ENCODE measurements at regions not wholly inside any gene's neighbourhood (a gene's known extent, or its start where the extent isn't known, plus 50 kb on each side); places are given as distances from the start of the nearest gene placed in this dataset.

- in situ Hi-C loops (cut with MboI; ENCODE audit: low pct_ligation_motif_present in 1 of 4, low pct_unique_long_range_greater_than_20kb in 1 of 4, low sequenced_read_pairs in 3 of 4), result no loop called here
- TF ChIP-seq POLR2A (IDR thresholded peaks at IDR 0.05) (no peak), CTCF (IDR thresholded peaks at IDR 0.05) (no peak), POLR2AphosphoS5 (IDR thresholded peaks at IDR 0.05) (no peak), EP300 (IDR thresholded peaks at IDR 0.05; ENCODE audit: low read depth) (no peak)
These were observed 314.8 kb upstream of the TBX3 start for GRCh38 chr12:114998750-114999128.

GRCh38 chr12:114998118-114998749 is 314.3 kb upstream of the TBX3 start:
- no peaks in the 10 kb centered on the region for H3K36me3 ChIP-seq
- in situ Hi-C loops (cut with MboI; ENCODE audit: low pct_ligation_motif_present in 1 of 4, low pct_unique_long_range_greater_than_20kb in 1 of 4, low sequenced_read_pairs in 3 of 4), result no loop called here
- H3K9me3 ChIP-seq, result no peaks in the 10 kb centered on the region
- no peak for DNase-seq
- no peak for TF ChIP-seq EP300 (IDR thresholded peaks at IDR 0.05; ENCODE audit: low read depth)
- no peak for TF ChIP-seq POLR2AphosphoS5 (IDR thresholded peaks at IDR 0.05)
- TF ChIP-seq POLR2A (IDR thresholded peaks at IDR 0.05), result no peak
- no peak for TF ChIP-seq CTCF (IDR thresholded peaks at IDR 0.05)
- no peaks in the 10 kb centered on the region for H3K27me3 ChIP-seq
- peaks cover 0 to 6% (median 0%) of the 10 kb centered on the region in 4 donors for H3K4me1 ChIP-seq
- H3K4me3 ChIP-seq, result no peak overlapping the region
- intact Hi-C loops (cut with DNase I; ENCODE audit: low total_unique reads), result no loop called here
- no peak overlapping the region for H3K27ac ChIP-seq
- WGBS, 2 donors (ENCODE audit: low coverage in 1 of 2), result 53% methylated on average over 2 of the region's 2 CpGs; no CpG with 5 or more reads in 1 of the 2 donors

More at GRCh38 chr12:114998750-114999128, 314.8 kb upstream of the TBX3 start:
- Histone ChIP-seq H3K27me3 (no peaks in the 10 kb centered on the region), H3K4me1 (peaks cover 0 to under 1% (median 0%) of the 10 kb centered on the region in 4 donors), H3K36me3 (no peaks in the 10 kb centered on the region), H3K4me3 (no peak overlapping the region), H3K27ac (no peak overlapping the region), H3K9me3 (no peaks in the 10 kb centered on the region)
- 42 to 50% methylated on average over 3 of the region's 3 CpGs for WGBS, 2 donors (ENCODE audit: low coverage in 1 of 2)
- intact Hi-C loops (cut with DNase I; ENCODE audit: low total_unique reads), result no loop called here
- DNase-seq, result no peak

GRCh38 chr12:114996382-114996781 is 312.4 kb upstream of the TBX3 start:
- no peaks in the 10 kb centered on the region for H3K9me3 ChIP-seq
- H3K27me3 ChIP-seq, result no peaks in the 10 kb centered on the region
- intact Hi-C loops (cut with DNase I; ENCODE audit: low total_unique reads) (no loop called here), in situ Hi-C loops (cut with MboI; ENCODE audit: low pct_ligation_motif_present in 1 of 4, low pct_unique_long_range_greater_than_20kb in 1 of 4, low sequenced_read_pairs in 3 of 4) (no loop called here)
- H3K4me3 ChIP-seq, result no peak overlapping the region
- no peak for DNase-seq
- H3K27ac ChIP-seq, result no peak overlapping the region
- TF ChIP-seq CTCF (IDR thresholded peaks at IDR 0.05) (no peak), EP300 (IDR thresholded peaks at IDR 0.05; ENCODE audit: low read depth) (no peak), POLR2AphosphoS5 (IDR thresholded peaks at IDR 0.05) (no peak), POLR2A (IDR thresholded peaks at IDR 0.05) (no peak)
- peaks cover 0 to 8% (median 0%) of the 10 kb centered on the region in 4 donors for H3K4me1 ChIP-seq
- H3K36me3 ChIP-seq, result no peaks in the 10 kb centered on the region
- WGBS, 2 donors (ENCODE audit: low coverage in 1 of 2), result 82% methylated on average over 5 of the region's 5 CpGs; no CpG with 5 or more reads in 1 of the 2 donors

- Histone ChIP-seq H3K4me1 (peaks cover 0 to 8% (median 0%) of the 10 kb centered on the region in 4 donors), H3K4me3 (no peak overlapping the region), H3K27ac (no peak overlapping the region), H3K36me3 (no peaks in the 10 kb centered on the region), H3K9me3 (no peaks in the 10 kb centered on the region), H3K27me3 (no peaks in the 10 kb centered on the region)
- DNase-seq, result no peak
- intact Hi-C loops (cut with DNase I; ENCODE audit: low total_unique reads), result no loop called here
- in situ Hi-C loops (cut with MboI; ENCODE audit: low pct_ligation_motif_present in 1 of 4, low pct_unique_long_range_greater_than_20kb in 1 of 4, low sequenced_read_pairs in 3 of 4), result no loop called here
- no peak for TF ChIP-seq POLR2A (IDR thresholded peaks at IDR 0.05)
- no peak for TF ChIP-seq CTCF (IDR thresholded peaks at IDR 0.05)
- no peak for TF ChIP-seq POLR2AphosphoS5 (IDR thresholded peaks at IDR 0.05)
- TF ChIP-seq EP300 (IDR thresholded peaks at IDR 0.05; ENCODE audit: low read depth), result no peak
- 67 to 72% methylated on average over 1 to 2 of the region's 2 CpGs for WGBS, 2 donors (ENCODE audit: low coverage in 1 of 2)
These were observed 311.9 kb upstream of the TBX3 start for GRCh38 chr12:114995891-114996290.
